ENCODE measurements at regions not wholly inside any gene's neighbourhood (a gene's known extent, or its start where the extent isn't known, plus 50 kb on each side); places are given as distances from the start of the nearest gene placed in this dataset.

GRCh38 chr14:100410056-100410565, 87.0 kb downstream of the SLC25A47 start:
- no peak for DNase-seq (ENCODE audit: low read depth in 6 of 9, low spot score in 9 of 9)
- WGBS = 96% methylated on average over 8 of the region's 8 CpGs
- no peaks in the 10 kb centered on the region for H3K9me3 ChIP-seq (ENCODE audit: control insufficient read depth in 2 of 2, insufficient read depth in 1 of 2, low read length in 1 of 2)
- H3K27me3 ChIP-seq (ENCODE audit: control insufficient read depth in 2 of 2, insufficient read depth in 1 of 2, low read length in 1 of 2) = no peaks in the 10 kb centered on the region
- no peak overlapping the region for H3K4me3 ChIP-seq (ENCODE audit: low read length in 2 of 2)
- H3K36me3 ChIP-seq (ENCODE audit: control insufficient read depth in 2 of 2, insufficient read depth in 2 of 2, low read length in 1 of 2) = no peaks in the 10 kb centered on the region
- H3K4me1 ChIP-seq (ENCODE audit: control insufficient read depth in 2 of 2, insufficient read depth in 2 of 2, low read length in 2 of 2) = peaks cover 11 to 24% of the 10 kb centered on the region in 2 donors
- no peak overlapping the region for H3K27ac ChIP-seq (ENCODE audit: low read depth in 1 of 2, low read length in 1 of 2)

DNA sequence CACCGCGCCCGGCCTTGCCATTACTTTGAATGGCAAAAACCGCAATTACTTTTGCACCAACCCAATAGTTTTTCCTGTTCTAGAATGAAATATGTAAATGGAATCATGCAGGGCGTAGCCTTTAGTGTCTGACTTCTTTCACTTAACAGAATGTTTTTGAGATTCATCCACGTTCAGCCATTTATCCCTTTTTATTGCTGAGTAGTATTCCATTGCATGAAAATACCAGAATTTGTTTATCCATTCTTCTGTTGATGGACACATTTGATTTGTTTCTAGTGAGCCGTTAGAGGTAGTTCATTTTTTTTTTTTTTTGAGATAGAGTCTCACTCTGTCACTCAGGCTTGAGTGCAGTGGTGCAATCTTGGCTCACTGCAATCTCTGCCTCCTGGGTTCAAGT, 90.6 kb downstream of the SLC25A47 start:
- over 99% methylated on average over 7 of the region's 7 CpGs for WGBS
- Histone ChIP-seq H3K27me3 (ENCODE audit: control insufficient read depth in 2 of 2, insufficient read depth in 1 of 2, low read length in 1 of 2) (no peaks in the 10 kb centered on the region), H3K9me3 (ENCODE audit: control insufficient read depth in 2 of 2, insufficient read depth in 1 of 2, low read length in 1 of 2) (no peaks in the 10 kb centered on the region), H3K27ac (ENCODE audit: low read depth in 1 of 2, low read length in 1 of 2) (no peak overlapping the region), H3K4me3 (ENCODE audit: low read length in 2 of 2) (no peak overlapping the region), H3K36me3 (ENCODE audit: control insufficient read depth in 2 of 2, insufficient read depth in 2 of 2, low read length in 1 of 2) (no peaks in the 10 kb centered on the region), H3K4me1 (ENCODE audit: control insufficient read depth in 2 of 2, insufficient read depth in 2 of 2, low read length in 2 of 2) (no peaks in the 10 kb centered on the region)
- no peak for DNase-seq (ENCODE audit: low read depth in 6 of 9, low spot score in 9 of 9)

DNA sequence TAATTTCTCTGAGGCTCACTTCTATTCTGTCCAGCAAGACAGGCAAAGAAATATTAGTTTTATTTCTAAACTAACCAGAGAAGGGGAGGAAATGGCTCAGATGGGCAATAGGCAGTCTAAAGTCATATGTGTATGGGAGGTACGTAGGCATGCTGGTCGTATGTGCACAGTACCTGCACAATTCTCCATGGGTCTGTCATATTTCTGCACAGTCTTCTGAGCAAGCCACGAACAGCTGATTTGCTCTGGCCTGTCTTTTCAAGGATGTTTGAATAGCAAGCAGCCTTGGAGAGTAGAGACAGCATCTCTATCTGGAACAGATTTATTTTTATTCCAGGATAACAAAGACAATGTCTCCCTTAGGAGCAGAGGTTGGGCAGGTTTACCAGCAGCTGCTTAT, 92.1 kb downstream of the SLC25A47 start:
- H3K4me3 ChIP-seq (ENCODE audit: low read length in 2 of 2) = no peak overlapping the region
- no peak for DNase-seq (ENCODE audit: low read depth in 6 of 9, low spot score in 9 of 9)
- no peak overlapping the region for H3K27ac ChIP-seq (ENCODE audit: low read depth in 1 of 2, low read length in 1 of 2)
- H3K36me3 ChIP-seq (ENCODE audit: control insufficient read depth in 2 of 2, insufficient read depth in 2 of 2, low read length in 1 of 2) = no peaks in the 10 kb centered on the region
- H3K9me3 ChIP-seq (ENCODE audit: control insufficient read depth in 2 of 2, insufficient read depth in 1 of 2, low read length in 1 of 2) = no peaks in the 10 kb centered on the region
- no peaks in the 10 kb centered on the region for H3K27me3 ChIP-seq (ENCODE audit: control insufficient read depth in 2 of 2, insufficient read depth in 1 of 2, low read length in 1 of 2)
- H3K4me1 ChIP-seq (ENCODE audit: control insufficient read depth in 2 of 2, insufficient read depth in 2 of 2, low read length in 2 of 2) = no peaks in the 10 kb centered on the region
- 98% methylated on average over 3 of the region's 3 CpGs for WGBS

DNA sequence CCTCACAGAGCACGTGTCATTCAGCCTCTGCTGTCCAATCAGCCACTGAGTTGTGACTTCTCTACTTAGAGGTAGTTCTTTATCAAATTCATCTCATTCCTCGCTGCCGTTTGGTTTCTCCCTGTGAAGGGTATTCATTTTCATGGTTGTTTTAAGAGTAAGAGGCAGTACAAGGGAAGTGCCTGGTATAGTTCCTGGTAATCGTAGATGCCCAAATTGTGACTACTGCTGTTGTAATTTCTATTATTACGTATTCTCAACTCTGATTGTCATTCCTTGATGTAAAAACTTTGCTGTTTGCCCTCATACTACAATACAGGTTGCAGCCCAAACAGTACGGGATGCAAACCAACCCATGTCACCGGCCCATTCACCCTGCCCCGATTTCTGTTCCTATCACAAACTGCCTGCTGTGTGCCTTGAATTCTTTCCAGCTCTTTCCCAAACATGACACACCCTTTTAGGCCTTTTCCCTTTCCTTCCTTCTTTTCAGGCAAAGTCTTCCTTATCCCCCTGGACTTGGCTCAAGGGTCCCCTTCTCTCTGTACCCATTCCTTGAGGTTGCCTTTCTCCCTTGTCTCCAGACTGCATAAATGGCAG, 93.0 kb downstream of the SLC25A47 start:
- H3K9me3 ChIP-seq (ENCODE audit: control insufficient read depth in 2 of 2, insufficient read depth in 1 of 2, low read length in 1 of 2) = no peaks in the 10 kb centered on the region
- H3K27ac ChIP-seq (ENCODE audit: low read depth in 1 of 2, low read length in 1 of 2) = no peak overlapping the region
- H3K4me1 ChIP-seq (ENCODE audit: control insufficient read depth in 2 of 2, insufficient read depth in 2 of 2, low read length in 2 of 2) = no peaks in the 10 kb centered on the region
- H3K36me3 ChIP-seq (ENCODE audit: control insufficient read depth in 2 of 2, insufficient read depth in 2 of 2, low read length in 1 of 2) = no peaks in the 10 kb centered on the region
- no peaks in the 10 kb centered on the region for H3K27me3 ChIP-seq (ENCODE audit: control insufficient read depth in 2 of 2, insufficient read depth in 1 of 2, low read length in 1 of 2)
- 98% methylated on average over 8 of the region's 8 CpGs for WGBS
- H3K4me3 ChIP-seq (ENCODE audit: low read length in 2 of 2) = no peak overlapping the region
- no peak for DNase-seq (ENCODE audit: low read depth in 6 of 9, low spot score in 9 of 9)

GRCh38 chr14:100416921-100417860, 94.1 kb downstream of the SLC25A47 start:
- H3K27ac ChIP-seq (ENCODE audit: low read depth in 1 of 2, low read length in 1 of 2) = no peak overlapping the region
- no peak for DNase-seq (ENCODE audit: low read depth in 6 of 9, low spot score in 9 of 9)
- 97% methylated on average over 13 of the region's 13 CpGs for WGBS
- no peaks in the 10 kb centered on the region for H3K4me1 ChIP-seq (ENCODE audit: control insufficient read depth in 2 of 2, insufficient read depth in 2 of 2, low read length in 2 of 2)
- no peaks in the 10 kb centered on the region for H3K36me3 ChIP-seq (ENCODE audit: control insufficient read depth in 2 of 2, insufficient read depth in 2 of 2, low read length in 1 of 2)
- H3K4me3 ChIP-seq (ENCODE audit: low read length in 2 of 2) = no peak overlapping the region
- no peaks in the 10 kb centered on the region for H3K9me3 ChIP-seq (ENCODE audit: control insufficient read depth in 2 of 2, insufficient read depth in 1 of 2, low read length in 1 of 2)
- no peaks in the 10 kb centered on the region for H3K27me3 ChIP-seq (ENCODE audit: control insufficient read depth in 2 of 2, insufficient read depth in 1 of 2, low read length in 1 of 2)

GRCh38 chr14:100419856-100420255, 96.7 kb downstream of the SLC25A47 start:
- H3K36me3 ChIP-seq (ENCODE audit: control insufficient read depth in 2 of 2, insufficient read depth in 2 of 2, low read length in 1 of 2) = no peaks in the 10 kb centered on the region
- H3K9me3 ChIP-seq (ENCODE audit: control insufficient read depth in 2 of 2, insufficient read depth in 1 of 2, low read length in 1 of 2) = no peaks in the 10 kb centered on the region
- H3K4me1 ChIP-seq (ENCODE audit: control insufficient read depth in 2 of 2, insufficient read depth in 2 of 2, low read length in 2 of 2) = peaks cover 0 to 2% of the 10 kb centered on the region in 2 donors
- H3K27me3 ChIP-seq (ENCODE audit: control insufficient read depth in 2 of 2, insufficient read depth in 1 of 2, low read length in 1 of 2) = no peaks in the 10 kb centered on the region
- H3K27ac ChIP-seq (ENCODE audit: low read depth in 1 of 2, low read length in 1 of 2) = no peak overlapping the region
- 94% methylated on average over 4 of the region's 4 CpGs for WGBS
- H3K4me3 ChIP-seq (ENCODE audit: low read length in 2 of 2) = no peak overlapping the region
- DNase-seq (ENCODE audit: low read depth in 6 of 9, low spot score in 9 of 9) = no peak

DNA sequence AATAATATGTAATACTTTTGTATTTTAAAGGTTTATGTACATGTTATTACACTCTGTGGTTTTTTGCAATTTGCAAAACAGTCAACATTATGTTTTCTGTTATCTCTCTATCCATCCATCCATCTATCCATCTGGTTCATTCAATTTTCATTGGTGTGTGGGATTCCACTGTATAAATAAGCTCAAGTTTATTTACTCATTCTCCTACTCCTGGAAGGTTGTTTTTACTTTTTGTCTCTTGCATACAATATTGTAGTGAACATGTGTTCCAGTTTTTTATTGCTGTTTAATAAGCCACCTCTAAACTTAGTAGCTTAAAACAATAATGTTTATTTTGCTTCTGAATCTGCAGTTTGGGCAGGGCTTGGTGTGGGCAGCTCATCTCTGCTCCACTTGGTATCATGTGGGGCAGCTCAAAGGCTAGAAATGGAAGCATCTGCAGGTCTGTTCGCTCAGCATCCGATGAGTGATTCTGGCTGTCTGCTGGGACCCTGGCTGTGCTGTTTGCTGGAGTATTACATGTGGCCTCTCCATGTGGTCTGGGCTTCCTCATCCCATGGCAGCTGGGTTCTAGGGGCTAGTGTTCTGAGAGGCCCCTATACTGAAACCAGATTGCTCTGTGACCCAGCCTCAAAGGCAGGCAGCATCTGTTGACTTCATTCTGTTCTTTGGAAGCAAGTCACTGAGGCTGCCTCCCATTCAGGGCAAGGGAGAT, 98.8 kb downstream of the SLC25A47 start:
- no peak overlapping the region for H3K27ac ChIP-seq (ENCODE audit: low read depth in 1 of 2, low read length in 1 of 2)
- H3K4me3 ChIP-seq (ENCODE audit: low read length in 2 of 2) = no peak overlapping the region
- 69% methylated on average over 2 of the region's 2 CpGs for WGBS
- H3K4me1 ChIP-seq (ENCODE audit: control insufficient read depth in 2 of 2, insufficient read depth in 2 of 2, low read length in 2 of 2) = peaks cover 0 to 7% of the 10 kb centered on the region in 2 donors
- no peak for DNase-seq (ENCODE audit: low read depth in 6 of 9, low spot score in 9 of 9)
- H3K27me3 ChIP-seq (ENCODE audit: control insufficient read depth in 2 of 2, insufficient read depth in 1 of 2, low read length in 1 of 2) = no peaks in the 10 kb centered on the region
- H3K36me3 ChIP-seq (ENCODE audit: control insufficient read depth in 2 of 2, insufficient read depth in 2 of 2, low read length in 1 of 2) = no peaks in the 10 kb centered on the region
- no peaks in the 10 kb centered on the region for H3K9me3 ChIP-seq (ENCODE audit: control insufficient read depth in 2 of 2, insufficient read depth in 1 of 2, low read length in 1 of 2)

GRCh38 chr14:100422556-100423316, 99.6 kb downstream of the SLC25A47 start:
- Histone ChIP-seq H3K9me3 (ENCODE audit: control insufficient read depth in 2 of 2, insufficient read depth in 1 of 2, low read length in 1 of 2) (no peaks in the 10 kb centered on the region), H3K27ac (ENCODE audit: low read depth in 1 of 2, low read length in 1 of 2) (no peak overlapping the region), H3K36me3 (ENCODE audit: control insufficient read depth in 2 of 2, insufficient read depth in 2 of 2, low read length in 1 of 2) (no peaks in the 10 kb centered on the region), H3K4me1 (ENCODE audit: control insufficient read depth in 2 of 2, insufficient read depth in 2 of 2, low read length in 2 of 2) (peaks cover 0 to 7% of the 10 kb centered on the region in 2 donors), H3K4me3 (ENCODE audit: low read length in 2 of 2) (no peak overlapping the region), H3K27me3 (ENCODE audit: control insufficient read depth in 2 of 2, insufficient read depth in 1 of 2, low read length in 1 of 2) (no peaks in the 10 kb centered on the region)
- 97% methylated on average over 12 of the region's 12 CpGs for WGBS
- no peak for DNase-seq (ENCODE audit: low read depth in 6 of 9, low spot score in 9 of 9)

Data from thymus (tissue), 11 donors.